Ishikawa (cell line): ENCODE measurements at regions not wholly inside any gene's neighbourhood (a gene's known extent, or its start where the extent isn't known, plus 50 kb on each side); places are given as distances from the start of the nearest gene placed in this dataset.

ENCODE experiments used
- CEBPB ChIP-seq: IDR thresholded peaks from 2 replicates; pipeline ENCODE4 v1.6.1; 2012
- CREB1 ChIP-seq: IDR thresholded peaks from 2 replicates; pipeline ENCODE4 v1.6.1; 2012; ENCODE audit warnings: low read depth
- RAD21 ChIP-seq: IDR thresholded peaks from 2 replicates; pipeline ENCODE4 v1.6.1; 2012; ENCODE audit warnings: low read depth
- TEAD4 ChIP-seq: IDR thresholded peaks from 2 replicates; pipeline ENCODE4 v1.6.1; 2012
- YY1 ChIP-seq: IDR thresholded peaks from 2 replicates; pipeline ENCODE4 v1.6.1; 2012; ENCODE audit warnings: low read depth

DNA sequence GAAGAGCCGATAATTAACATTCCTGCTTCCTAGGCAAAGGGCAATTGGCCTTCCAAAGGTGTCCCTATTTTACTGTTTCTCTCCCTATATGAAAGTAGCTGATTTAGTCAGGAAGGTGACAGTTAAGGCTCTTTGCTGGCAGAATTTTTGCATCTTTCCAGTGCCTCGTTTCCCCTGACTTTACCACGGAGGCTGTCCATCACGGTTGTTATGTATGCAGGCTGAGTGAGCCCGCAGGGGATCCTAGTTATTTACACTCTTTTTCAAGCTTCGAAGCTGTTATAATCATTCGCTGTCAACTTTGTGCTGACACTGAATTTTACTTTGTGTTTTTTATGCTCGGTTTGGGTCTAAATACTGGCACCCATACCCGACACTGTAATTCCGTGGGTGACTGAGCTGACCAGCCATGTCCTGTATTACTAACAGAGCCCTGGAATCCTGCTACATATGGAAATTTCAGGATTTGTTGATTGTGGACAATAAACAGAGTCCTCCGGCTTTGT lies 713.8 kb upstream of the FANCL start:
- TF ChIP-seq RAD21 (no peak), YY1 (no peak), CEBPB (no peak), TEAD4 (no peak), CREB1 (no peak)
